Suprapubic skin (tissue), 4 donors: ENCODE measurements at regions not wholly inside any gene's neighbourhood (a gene's known extent, or its start where the extent isn't known, plus 50 kb on each side); places are given as distances from the start of the nearest gene placed in this dataset.

Source experiments
- DNase-seq, 2 donors: peaks; one replicate each; pipeline ENCODE4 v3.0.0-alpha.2; 2019; ENCODE audit warnings: low spot score in 2 of 2
- H3K27ac ChIP-seq: fragments of 200-600 bp; sonication (generic); one replicate; pipeline ENCODE4 v1.5.1; 2019
- H3K27me3 ChIP-seq: fragments of 200-600 bp; sonication (generic); one replicate; pipeline ENCODE4 v1.5.1; 2019
- H3K36me3 ChIP-seq: fragments of 200-600 bp; sonication (generic); one replicate; pipeline ENCODE4 v1.5.1; 2019
- H3K4me1 ChIP-seq: fragments of 200-600 bp; sonication (generic); one replicate; pipeline ENCODE4 v1.5.1; 2019
- H3K4me3 ChIP-seq: fragments of 200-600 bp; sonication (generic); one replicate; pipeline ENCODE4 v1.5.1; 2019; ENCODE audit warnings: mild to moderate bottlenecking
- H3K9me3 ChIP-seq: fragments of 200-600 bp; sonication (generic); one replicate; pipeline ENCODE4 v1.5.1; 2019
- EP300 ChIP-seq: sonication (generic); formaldehyde crosslinking; IDR thresholded peaks from one replicate; pipeline ENCODE4 v1.6.1; 2017; ENCODE audit warnings: antibody characterized with exemption
- POLR2A ChIP-seq, 2 donors: fragments of 450-650 bp; IDR thresholded peaks; one replicate each; pipeline ENCODE4 v1.6.1; 2017; ENCODE audit warnings: antibody characterized with exemption in 2 of 2, mild to moderate bottlenecking in 2 of 2, moderate library complexity in 2 of 2
- POLR2AphosphoS5 ChIP-seq, 3 donors: sonication (generic); formaldehyde crosslinking; IDR thresholded peaks; one replicate each; pipeline ENCODE4 v1.6.1; 2017; ENCODE audit warnings: antibody characterized with exemption in 3 of 3
- WGBS: methylation state at CpG from one replicate; pipeline ENCODE4 v1.1.5; 2018; 5-methylcytosine and 5-hydroxymethylcytosine counted together
- TF ChIP-seq, protein P1 (sequence below), 2 donors: fragments of 200-600 bp in 1 of 2; fragments of 450-650 bp in 1 of 2; sonication (generic) in 1 of 2; IDR thresholded peaks; one replicate each; pipeline ENCODE4 v1.5.1; 2016 to 2019; ENCODE audit warnings: antibody characterized with exemption in 2 of 2, mild to moderate bottlenecking in 1 of 2, moderate library complexity in 1 of 2

DNA sequence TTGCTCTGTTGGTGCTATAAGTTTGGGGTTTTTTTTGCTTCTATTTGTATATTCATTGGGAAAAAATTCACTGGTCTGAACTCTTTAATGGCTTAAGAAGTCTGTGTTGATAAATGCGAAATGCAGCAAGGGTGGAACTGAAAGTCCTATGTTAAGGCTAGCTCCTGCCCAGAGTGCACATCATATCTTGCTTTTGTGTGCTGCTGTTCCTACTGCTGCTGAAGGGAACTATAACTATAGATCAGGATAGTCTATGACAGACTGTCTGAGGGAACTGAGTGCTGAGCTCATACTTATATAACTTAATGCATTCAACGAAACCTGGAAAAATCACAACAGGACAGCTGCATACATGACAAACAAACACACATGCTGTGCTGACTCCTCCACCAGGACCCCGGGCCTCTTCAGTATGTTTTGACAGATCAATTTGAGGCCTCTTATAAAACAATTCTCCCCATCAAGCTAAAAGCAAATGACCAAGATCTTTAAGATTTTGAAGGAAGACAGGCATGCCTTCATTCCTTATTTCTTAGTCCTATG lies 1031.5 kb upstream of the ADGRL2 start:
- no peak overlapping the region for H3K4me3 ChIP-seq
- no peaks in the 10 kb centered on the region for H3K36me3 ChIP-seq
- 68% methylated on average over 3 of the region's 3 CpGs for WGBS
- no peaks in the 10 kb centered on the region for H3K4me1 ChIP-seq
- no peak overlapping the region for H3K27ac ChIP-seq
- DNase-seq, result no peak
- no peaks in the 10 kb centered on the region for H3K9me3 ChIP-seq
- no peaks in the 10 kb centered on the region for H3K27me3 ChIP-seq
- TF ChIP-seq, protein P1, sequence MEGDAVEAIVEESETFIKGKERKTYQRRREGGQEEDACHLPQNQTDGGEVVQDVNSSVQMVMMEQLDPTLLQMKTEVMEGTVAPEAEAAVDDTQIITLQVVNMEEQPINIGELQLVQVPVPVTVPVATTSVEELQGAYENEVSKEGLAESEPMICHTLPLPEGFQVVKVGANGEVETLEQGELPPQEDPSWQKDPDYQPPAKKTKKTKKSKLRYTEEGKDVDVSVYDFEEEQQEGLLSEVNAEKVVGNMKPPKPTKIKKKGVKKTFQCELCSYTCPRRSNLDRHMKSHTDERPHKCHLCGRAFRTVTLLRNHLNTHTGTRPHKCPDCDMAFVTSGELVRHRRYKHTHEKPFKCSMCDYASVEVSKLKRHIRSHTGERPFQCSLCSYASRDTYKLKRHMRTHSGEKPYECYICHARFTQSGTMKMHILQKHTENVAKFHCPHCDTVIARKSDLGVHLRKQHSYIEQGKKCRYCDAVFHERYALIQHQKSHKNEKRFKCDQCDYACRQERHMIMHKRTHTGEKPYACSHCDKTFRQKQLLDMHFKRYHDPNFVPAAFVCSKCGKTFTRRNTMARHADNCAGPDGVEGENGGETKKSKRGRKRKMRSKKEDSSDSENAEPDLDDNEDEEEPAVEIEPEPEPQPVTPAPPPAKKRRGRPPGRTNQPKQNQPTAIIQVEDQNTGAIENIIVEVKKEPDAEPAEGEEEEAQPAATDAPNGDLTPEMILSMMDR (IDR thresholded peaks at IDR 0.05), result no peak
- TF ChIP-seq POLR2A (IDR thresholded peaks at IDR 0.05), result no peak
- TF ChIP-seq POLR2AphosphoS5 (IDR thresholded peaks at IDR 0.05), result no peak
- no peak for TF ChIP-seq EP300

DNA sequence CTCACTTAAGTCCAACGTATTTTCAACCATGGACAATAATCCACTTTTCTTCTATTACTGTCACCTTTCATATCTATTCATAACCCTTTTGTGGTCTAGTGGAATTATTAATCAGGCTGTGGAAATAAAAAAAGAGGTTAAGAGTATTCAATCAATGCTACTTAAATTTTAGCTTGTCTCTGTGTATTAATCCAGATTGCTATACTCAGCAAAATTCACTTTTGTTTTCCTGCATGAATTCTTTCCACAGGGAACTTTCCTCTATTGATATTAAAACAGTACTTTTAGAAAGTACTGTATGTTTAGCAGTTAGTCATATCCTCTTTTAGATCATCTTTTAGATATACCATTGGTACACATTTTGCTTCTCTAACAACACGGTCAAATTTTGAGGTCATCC lies 1033.0 kb upstream of the ADGRL2 start:
- no peaks in the 10 kb centered on the region for H3K27me3 ChIP-seq
- H3K4me1 ChIP-seq, result no peaks in the 10 kb centered on the region
- no peak overlapping the region for H3K4me3 ChIP-seq
- H3K36me3 ChIP-seq, result no peaks in the 10 kb centered on the region
- DNase-seq, result no peak
- H3K9me3 ChIP-seq, result no peaks in the 10 kb centered on the region
- TF ChIP-seq POLR2AphosphoS5 (IDR thresholded peaks at IDR 0.05), result no peak
- TF ChIP-seq EP300, result no peak
- TF ChIP-seq, protein P1 (IDR thresholded peaks at IDR 0.05), result no peak
- TF ChIP-seq POLR2A (IDR thresholded peaks at IDR 0.05), result no peak
- WGBS, result 91% methylated on average over 2 of the region's 2 CpGs
- H3K27ac ChIP-seq, result no peak overlapping the region

DNA sequence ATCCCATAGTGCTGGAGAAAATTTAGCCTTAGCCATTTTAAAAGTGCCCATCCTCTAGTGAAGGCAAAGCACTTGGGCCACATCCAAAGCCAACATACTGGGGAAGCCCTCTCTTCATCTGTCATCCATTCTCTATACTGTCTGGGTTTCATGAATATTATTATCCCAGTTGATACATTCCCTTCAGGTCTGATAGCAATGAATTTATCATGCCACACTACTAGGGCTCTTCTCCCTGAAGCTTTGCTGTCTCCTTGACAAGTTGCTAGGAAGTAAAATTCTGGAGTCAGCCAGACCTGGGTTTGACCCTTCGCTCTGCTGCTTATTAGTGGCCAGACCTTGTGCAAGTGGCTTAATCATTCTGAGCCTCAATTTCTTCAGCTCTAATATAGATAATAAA lies 1041.4 kb upstream of the ADGRL2 start:
- Histone ChIP-seq H3K27me3 (no peaks in the 10 kb centered on the region), H3K4me1 (no peaks in the 10 kb centered on the region), H3K9me3 (no peaks in the 10 kb centered on the region), H3K27ac (no peak overlapping the region), H3K36me3 (no peaks in the 10 kb centered on the region), H3K4me3 (no peak overlapping the region)
- WGBS, result 100% methylated on average over 1 of the region's 1 CpG
- no peak for DNase-seq
- TF ChIP-seq, protein P1 (IDR thresholded peaks at IDR 0.05), result no peak
- TF ChIP-seq POLR2AphosphoS5 (IDR thresholded peaks at IDR 0.05), result no peak
- no peak for TF ChIP-seq EP300

DNA sequence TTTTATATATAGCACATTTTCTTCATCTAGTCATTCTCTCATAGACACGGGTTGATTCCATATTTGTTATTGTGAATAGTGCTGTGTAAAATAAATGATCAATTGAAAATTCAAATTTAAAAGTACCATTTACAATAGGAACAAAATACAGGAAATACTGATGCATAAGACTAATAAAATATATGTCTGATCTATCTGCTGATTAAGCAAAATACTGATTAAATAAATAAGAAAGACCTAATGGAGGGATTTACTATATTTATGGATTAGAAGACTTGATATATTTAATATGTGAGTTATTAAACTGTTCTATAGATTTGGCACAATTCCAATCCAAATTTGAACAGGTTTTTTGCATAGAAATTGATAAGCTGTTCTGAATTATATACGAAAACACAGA lies 1044.8 kb upstream of the ADGRL2 start:
- no peaks in the 10 kb centered on the region for H3K9me3 ChIP-seq
- no peak overlapping the region for H3K4me3 ChIP-seq
- no peak for DNase-seq
- 85% methylated on average over 2 of the region's 2 CpGs for WGBS
- no peaks in the 10 kb centered on the region for H3K27me3 ChIP-seq
- H3K4me1 ChIP-seq, result no peaks in the 10 kb centered on the region
- H3K27ac ChIP-seq, result no peak overlapping the region
- H3K36me3 ChIP-seq, result no peaks in the 10 kb centered on the region
- no peak for TF ChIP-seq POLR2AphosphoS5 (IDR thresholded peaks at IDR 0.05)
- no peak for TF ChIP-seq POLR2A (IDR thresholded peaks at IDR 0.05)
- TF ChIP-seq, protein P1 (IDR thresholded peaks at IDR 0.05), result no peak

DNA sequence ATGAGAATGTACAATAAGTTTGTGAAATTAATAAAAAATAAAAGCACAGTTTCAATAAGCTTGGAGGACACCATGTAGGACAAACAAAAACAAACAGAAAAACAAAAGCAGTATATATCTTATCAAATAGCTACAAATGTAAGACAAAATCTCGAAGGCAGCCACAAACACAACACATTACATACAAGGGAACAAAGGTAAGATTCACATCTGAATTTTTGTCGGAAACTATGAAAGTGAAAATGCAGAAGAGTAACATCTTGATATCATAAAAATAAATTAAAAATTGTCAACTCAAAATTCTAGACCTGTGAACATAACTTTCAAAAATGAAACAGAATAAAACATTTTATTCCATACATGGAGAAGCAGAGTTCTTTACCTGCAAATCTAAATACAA lies 1049.5 kb upstream of the ADGRL2 start:
- Histone ChIP-seq H3K9me3 (no peaks in the 10 kb centered on the region), H3K36me3 (no peaks in the 10 kb centered on the region), H3K4me1 (no peaks in the 10 kb centered on the region), H3K27ac (no peak overlapping the region), H3K27me3 (no peaks in the 10 kb centered on the region), H3K4me3 (no peak overlapping the region)
- no peak for TF ChIP-seq EP300
- no peak for TF ChIP-seq POLR2A (IDR thresholded peaks at IDR 0.05)
- TF ChIP-seq POLR2AphosphoS5 (IDR thresholded peaks at IDR 0.05), result no peak
- TF ChIP-seq, protein P1 (IDR thresholded peaks at IDR 0.05), result no peak
- 91% methylated on average over 2 of the region's 2 CpGs for WGBS
- no peak for DNase-seq
